ENCODE measurements at regions not wholly inside any gene's neighbourhood (a gene's known extent, or its start where the extent isn't known, plus 50 kb on each side); places are given as distances from the start of the nearest gene placed in this dataset.

- TF ChIP-seq, protein P1, sequence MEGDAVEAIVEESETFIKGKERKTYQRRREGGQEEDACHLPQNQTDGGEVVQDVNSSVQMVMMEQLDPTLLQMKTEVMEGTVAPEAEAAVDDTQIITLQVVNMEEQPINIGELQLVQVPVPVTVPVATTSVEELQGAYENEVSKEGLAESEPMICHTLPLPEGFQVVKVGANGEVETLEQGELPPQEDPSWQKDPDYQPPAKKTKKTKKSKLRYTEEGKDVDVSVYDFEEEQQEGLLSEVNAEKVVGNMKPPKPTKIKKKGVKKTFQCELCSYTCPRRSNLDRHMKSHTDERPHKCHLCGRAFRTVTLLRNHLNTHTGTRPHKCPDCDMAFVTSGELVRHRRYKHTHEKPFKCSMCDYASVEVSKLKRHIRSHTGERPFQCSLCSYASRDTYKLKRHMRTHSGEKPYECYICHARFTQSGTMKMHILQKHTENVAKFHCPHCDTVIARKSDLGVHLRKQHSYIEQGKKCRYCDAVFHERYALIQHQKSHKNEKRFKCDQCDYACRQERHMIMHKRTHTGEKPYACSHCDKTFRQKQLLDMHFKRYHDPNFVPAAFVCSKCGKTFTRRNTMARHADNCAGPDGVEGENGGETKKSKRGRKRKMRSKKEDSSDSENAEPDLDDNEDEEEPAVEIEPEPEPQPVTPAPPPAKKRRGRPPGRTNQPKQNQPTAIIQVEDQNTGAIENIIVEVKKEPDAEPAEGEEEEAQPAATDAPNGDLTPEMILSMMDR (IDR thresholded peaks at IDR 0.05), result no peak
- TF ChIP-seq EZH2 (IDR thresholded peaks at IDR 0.05; ENCODE audit: borderline replicate concordance, insufficient read depth, low read depth, low read length, poor library complexity, severe bottlenecking), result no peak
Observed at GRCh38 chr4:26028133-26028792, 114.2 kb downstream of the SMIM20 start.
